CD4-positive, alpha-beta memory T cell (primary cell): ENCODE measurements at regions not wholly inside any gene's neighbourhood (a gene's known extent, or its start where the extent isn't known, plus 50 kb on each side); places are given as distances from the start of the nearest gene placed in this dataset.

Experiments used
- CTCF ChIA-PET: fragments of 350-600 bp; sonication (Branson Sonifier 250); formaldehyde crosslinking; loops from one replicate; lab custom pipeline; 2021; ENCODE audit warnings: inconsistent platforms; ENCODE audit not compliant: partially characterized antibody; lab: Charles Lee
- POLR2A ChIA-PET: fragments of 350-600 bp; sonication (Branson Sonifier 250); formaldehyde crosslinking; loops from one replicate; lab custom pipeline; 2021; ENCODE audit not compliant: partially characterized antibody; lab: Charles Lee
- DNase-seq, 5 donors: peaks; one replicate each; pipeline versions ENCODE4 v3.0.0 to v3.0.0-alpha.2; 2020 to 2022; ENCODE audit warnings: mixed read lengths in 1 of 5
- H3K27ac ChIP-seq: one replicate; pipeline ENCODE4 v1.7.0; 2013; ENCODE audit warnings: low read depth, low read length
- H3K27me3 ChIP-seq: 2 replicates; pipeline ENCODE4 v1.7.0; 2013; ENCODE audit warnings: mild to moderate bottlenecking, low read length, moderate library complexity; ENCODE audit not compliant: insufficient read depth
- H3K36me3 ChIP-seq: 2 replicates; pipeline ENCODE4 v1.7.0; 2013; ENCODE audit warnings: mild to moderate bottlenecking, low read length, moderate library complexity; ENCODE audit not compliant: insufficient read depth
- H3K4me1 ChIP-seq: 2 replicates; pipeline ENCODE4 v1.7.0; 2013; ENCODE audit warnings: mild to moderate bottlenecking, low read length, moderate library complexity; ENCODE audit not compliant: insufficient read depth
- H3K4me3 ChIP-seq, 2 donors: one replicate each; pipeline ENCODE4 v1.7.0; 2013; ENCODE audit warnings: low read length in 2 of 2, mild to moderate bottlenecking in 1 of 2
- H3K9me3 ChIP-seq, 2 donors: one replicate each; pipeline ENCODE4 v1.7.0; 2013; ENCODE audit warnings: low read length in 2 of 2, control low read depth in 1 of 2; ENCODE audit not compliant: control insufficient read depth in 1 of 2
- H3K27ac Mint-ChIP-seq, 7 donors: one replicate each; pipeline ENCODE4 v1.8.0; 2020 to 2021; ENCODE audit warnings: mixed read lengths in 7 of 7, mild to moderate bottlenecking in 6 of 7, inconsistent platforms in 3 of 7, moderate library complexity in 3 of 7
- H3K27me3 Mint-ChIP-seq, 2 donors: one replicate each; pipeline ENCODE4 v1.8.0; 2020 to 2021; ENCODE audit warnings: mixed read lengths in 2 of 2
- H3K36me3 Mint-ChIP-seq, 2 donors: one replicate each; pipeline ENCODE4 v1.8.0; 2020 to 2021; ENCODE audit warnings: mixed read lengths in 2 of 2, inconsistent platforms in 1 of 2, mild to moderate bottlenecking in 1 of 2
- H3K4me1 Mint-ChIP-seq, 4 donors: one replicate each; pipeline ENCODE4 v1.8.0; 2020 to 2021; ENCODE audit warnings: mixed read lengths in 4 of 4, mild to moderate bottlenecking in 1 of 4
- H3K4me3 Mint-ChIP-seq, 8 donors: one replicate each; pipeline ENCODE4 v1.8.0; 2020 to 2021; ENCODE audit warnings: mixed read lengths in 8 of 8, mild to moderate bottlenecking in 7 of 8, moderate library complexity in 6 of 8, inconsistent platforms in 3 of 8
- H3K9me3 Mint-ChIP-seq, 8 donors: one replicate each; pipeline ENCODE4 v1.8.0; 2020 to 2021; ENCODE audit warnings: mixed read lengths in 8 of 8, mild to moderate bottlenecking in 5 of 8, inconsistent platforms in 3 of 8, moderate library complexity in 1 of 8
- intact Hi-C: fragments of 100-400 bp; cut with micrococcal nuclease; formaldehyde crosslinking; loops from one replicate; pipeline ENCODE4 v1.15.1; 2023

GRCh38 chr12:127194176-127194575 is 1072.8 kb upstream of the TMEM132C start:
- CTCF ChIA-PET: no interaction called here
- no peaks in the 10 kb centered on the region for H3K4me1 Mint-ChIP-seq
- H3K27ac Mint-ChIP-seq: no peak overlapping the region

DNA sequence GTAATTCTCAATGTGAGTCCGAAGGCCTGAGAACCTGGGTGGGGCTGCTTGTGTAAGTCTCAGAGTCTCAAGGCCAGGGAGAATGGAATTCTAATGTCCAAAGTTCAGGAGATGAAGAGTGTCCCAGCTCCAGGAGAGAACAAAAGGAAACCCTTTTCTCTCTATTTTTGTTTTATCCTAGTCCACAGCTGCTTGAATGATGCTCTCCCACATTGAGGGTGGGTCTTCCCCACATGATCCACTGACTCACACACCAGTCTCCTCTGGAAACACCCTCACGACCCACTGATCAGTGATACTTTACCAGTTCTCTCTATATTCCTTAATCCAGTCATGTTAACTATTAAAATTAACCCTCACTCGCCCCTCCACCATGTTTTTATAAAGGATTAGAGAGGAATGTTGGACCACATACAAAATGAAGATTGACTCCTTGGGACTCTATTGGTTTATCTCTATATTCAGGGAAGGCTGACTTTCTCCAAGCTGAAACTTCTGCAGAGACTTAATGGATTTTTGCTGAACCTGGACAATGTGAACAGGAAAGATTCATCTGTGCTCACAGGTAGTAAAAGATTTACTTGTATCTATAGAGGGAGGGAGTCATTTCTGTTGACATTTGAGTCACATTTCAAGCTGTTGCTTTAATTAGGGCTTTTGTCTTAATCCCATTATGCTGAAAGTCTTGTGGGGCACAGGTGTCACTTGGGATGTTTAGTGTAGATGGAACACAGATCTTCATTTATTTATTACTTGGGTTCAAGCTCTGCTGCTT is 1061.0 kb upstream of the TMEM132C start:
- Mint-ChIP-seq H3K4me1 (no peaks in the 10 kb centered on the region), H3K4me3 (no peak overlapping the region), H3K9me3 (peaks cover 0 to 6% (median 0%) of the 10 kb centered on the region in 8 donors), H3K36me3 (no peaks in the 10 kb centered on the region), H3K27me3 (peaks cover 6 to 14% of the 10 kb centered on the region in 2 donors), H3K27ac (no peak overlapping the region)
- CTCF ChIA-PET: interaction anchor here (0.8 kb wide), 1 partner anchor 97 kb away, joined by 3 read pairs; no protein-coding TSS in a partner anchor
- no peak for DNase-seq
- intact Hi-C loops: no loop called here
- Histone ChIP-seq H3K9me3 (no peaks in the 10 kb centered on the region), H3K27me3 (no peaks in the 10 kb centered on the region), H3K4me3 (no peak overlapping the region), H3K4me1 (no peaks in the 10 kb centered on the region), H3K36me3 (no peaks in the 10 kb centered on the region), H3K27ac (no peak overlapping the region)
- POLR2A ChIA-PET: no interaction called here

More at GRCh38 chr12:127194176-127194575, 1072.8 kb upstream of the TMEM132C start:
- Histone ChIP-seq H3K9me3 (no peaks in the 10 kb centered on the region), H3K4me3 (no peak overlapping the region), H3K36me3 (no peaks in the 10 kb centered on the region), H3K4me1 (no peaks in the 10 kb centered on the region), H3K27me3 (no peaks in the 10 kb centered on the region), H3K27ac (no peak overlapping the region)
- POLR2A ChIA-PET: no interaction called here
- Mint-ChIP-seq H3K4me3 (no peak overlapping the region), H3K9me3 (peaks cover 0 to 3% (median 1%) of the 10 kb centered on the region in 8 donors), H3K36me3 (no peaks in the 10 kb centered on the region), H3K27me3 (peaks cover 7 to 13% of the 10 kb centered on the region in 2 donors)
- DNase-seq: no peak
- intact Hi-C loops: no loop called here

DNA sequence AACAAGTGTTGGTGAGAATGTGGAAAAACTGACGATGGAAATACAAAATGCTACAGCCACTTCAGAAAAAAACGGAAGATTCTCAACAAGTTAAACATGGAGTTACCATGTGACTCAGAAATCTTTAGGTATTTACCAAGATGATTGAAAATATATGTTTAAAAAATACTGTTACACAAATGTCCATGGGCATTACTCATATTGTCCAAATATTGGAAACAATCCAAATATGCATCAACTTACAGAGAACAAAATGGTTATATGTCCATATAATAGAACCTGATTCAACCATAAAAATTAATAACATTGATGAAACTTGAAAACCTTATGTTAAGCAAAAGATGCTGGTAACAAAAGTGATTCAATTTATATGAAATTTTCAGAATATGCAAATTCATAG is 1057.7 kb upstream of the TMEM132C start:
- CTCF ChIA-PET: no interaction called here
- no peak overlapping the region for H3K4me3 Mint-ChIP-seq

GRCh38 chr12:127214186-127214585 is 1052.8 kb upstream of the TMEM132C start:
- Histone ChIP-seq H3K4me3 (no peak overlapping the region), H3K27me3 (no peaks in the 10 kb centered on the region), H3K27ac (no peak overlapping the region), H3K9me3 (no peaks in the 10 kb centered on the region), H3K4me1 (no peaks in the 10 kb centered on the region), H3K36me3 (no peaks in the 10 kb centered on the region)
- Mint-ChIP-seq H3K27me3 (peaks cover 0 to 7% of the 10 kb centered on the region in 2 donors), H3K9me3 (peaks cover 0 to 2% (median 2%) of the 10 kb centered on the region in 8 donors), H3K27ac (no peak overlapping the region), H3K4me1 (no peaks in the 10 kb centered on the region), H3K4me3 (no peak overlapping the region), H3K36me3 (no peaks in the 10 kb centered on the region)
- ChIA-PET POLR2A (no interaction called here), CTCF (no interaction called here)
- intact Hi-C loops: no loop called here
- DNase-seq: no peak

More for the DNA sequence above, 1057.7 kb upstream of the TMEM132C start:
- no peak overlapping the region for H3K4me3 ChIP-seq
- no peaks in the 10 kb centered on the region for H3K36me3 ChIP-seq
- Mint-ChIP-seq H3K9me3 (peaks cover 0 to 2% (median under 1%) of the 10 kb centered on the region in 8 donors), H3K27ac (no peak overlapping the region), H3K27me3 (peaks cover 5 to 10% of the 10 kb centered on the region in 2 donors), H3K36me3 (no peaks in the 10 kb centered on the region), H3K4me1 (no peaks in the 10 kb centered on the region)
- H3K27me3 ChIP-seq: no peaks in the 10 kb centered on the region
- no peak for DNase-seq
- no peaks in the 10 kb centered on the region for H3K9me3 ChIP-seq
- intact Hi-C loops: no loop called here
- POLR2A ChIA-PET: no interaction called here
- H3K27ac ChIP-seq: no peak overlapping the region
- H3K4me1 ChIP-seq: no peaks in the 10 kb centered on the region

DNA sequence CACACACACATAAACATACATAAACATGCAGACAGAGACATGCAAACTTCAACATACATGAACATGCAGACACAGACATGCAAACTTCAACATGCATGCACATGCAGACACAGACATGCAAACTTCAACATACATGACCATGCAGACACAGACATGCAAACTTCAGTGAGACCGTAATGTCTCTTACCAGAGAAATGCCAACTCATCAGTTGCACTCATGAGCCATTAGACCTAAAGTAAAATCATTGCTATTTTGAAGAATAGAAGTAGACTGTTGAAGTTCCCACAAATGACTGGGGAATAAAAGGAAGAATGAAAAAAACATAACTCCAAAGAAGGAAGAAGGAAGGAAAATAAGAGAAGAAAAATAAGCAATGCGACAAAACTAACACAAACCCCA is 1044.0 kb upstream of the TMEM132C start:
- H3K27me3 Mint-ChIP-seq: peaks cover 8 to 11% of the 10 kb centered on the region in 2 donors
- no peaks in the 10 kb centered on the region for H3K36me3 ChIP-seq
- peaks cover 0 to 3% (median 1%) of the 10 kb centered on the region in 8 donors for H3K9me3 Mint-ChIP-seq
- H3K4me1 Mint-ChIP-seq: no peaks in the 10 kb centered on the region
- H3K4me3 ChIP-seq: no peak overlapping the region
- CTCF ChIA-PET: no interaction called here
- H3K27me3 ChIP-seq: no peaks in the 10 kb centered on the region
- POLR2A ChIA-PET: no interaction called here
- DNase-seq: no peak
- H3K27ac Mint-ChIP-seq: peak overlapping the region in 1 of 7 donors; percentile 20
- no peak overlapping the region for H3K4me3 Mint-ChIP-seq
- H3K9me3 ChIP-seq: no peaks in the 10 kb centered on the region
- no peaks in the 10 kb centered on the region for H3K4me1 ChIP-seq
- H3K36me3 Mint-ChIP-seq: no peaks in the 10 kb centered on the region
- intact Hi-C loops: no loop called here
- H3K27ac ChIP-seq: no peak overlapping the region

DNA sequence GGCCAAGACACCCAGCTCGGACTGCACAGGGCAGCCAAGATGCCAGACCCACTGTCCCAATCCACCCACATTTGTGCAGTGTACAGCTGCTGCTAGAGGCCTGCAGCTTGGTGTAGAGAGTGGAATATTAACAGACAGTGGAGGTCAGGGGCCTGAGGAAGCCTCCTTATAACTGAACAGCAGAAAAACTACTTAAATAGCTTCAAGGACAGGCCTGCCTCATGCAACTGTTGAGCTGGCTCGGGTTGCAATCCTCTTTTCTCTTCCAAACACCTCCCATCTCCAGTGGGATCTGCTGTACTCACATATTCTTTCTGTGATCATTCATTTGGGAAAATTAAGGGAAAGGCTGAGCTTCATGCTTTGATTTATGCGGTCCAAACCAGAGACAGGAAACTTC is 1043.2 kb upstream of the TMEM132C start:
- H3K36me3 Mint-ChIP-seq: no peaks in the 10 kb centered on the region
- peaks cover 10 to 15% of the 10 kb centered on the region in 2 donors for H3K27me3 Mint-ChIP-seq
- Histone ChIP-seq H3K4me3 (no peak overlapping the region), H3K27me3 (no peaks in the 10 kb centered on the region), H3K9me3 (no peaks in the 10 kb centered on the region), H3K27ac (no peak overlapping the region), H3K4me1 (no peaks in the 10 kb centered on the region), H3K36me3 (no peaks in the 10 kb centered on the region)
- H3K27ac Mint-ChIP-seq: no peak overlapping the region
- DNase-seq: no peak
- intact Hi-C loops: no loop called here
- ChIA-PET CTCF (no interaction called here), POLR2A (no interaction called here)
- no peak overlapping the region for H3K4me3 Mint-ChIP-seq
- peaks cover 0 to 3% (median 0%) of the 10 kb centered on the region in 8 donors for H3K9me3 Mint-ChIP-seq
- H3K4me1 Mint-ChIP-seq: no peaks in the 10 kb centered on the region

- DNase-seq: no peak
- Histone ChIP-seq H3K4me1 (no peaks in the 10 kb centered on the region), H3K27me3 (no peaks in the 10 kb centered on the region), H3K4me3 (no peak overlapping the region), H3K9me3 (no peaks in the 10 kb centered on the region), H3K27ac (no peak overlapping the region), H3K36me3 (no peaks in the 10 kb centered on the region)
- POLR2A ChIA-PET: no interaction called here
- Mint-ChIP-seq H3K27ac (no peak overlapping the region), H3K9me3 (peaks cover 0 to 1% (median 0%) of the 10 kb centered on the region in 8 donors), H3K27me3 (peaks cover 5 to 6% of the 10 kb centered on the region in 2 donors), H3K4me3 (no peak overlapping the region), H3K4me1 (no peaks in the 10 kb centered on the region), H3K36me3 (no peaks in the 10 kb centered on the region)
- intact Hi-C loops: no loop called here
- CTCF ChIA-PET: interaction anchor here (2.6 kb wide), 1 partner anchor 122 kb away, joined by 6 read pairs; no protein-coding TSS in a partner anchor
These were observed 1036.1 kb upstream of the TMEM132C start for GRCh38 chr12:127230843-127231260.
